HS-5 (cell line): ENCODE measurements at regions not wholly inside any gene's neighbourhood (a gene's known extent, or its start where the extent isn't known, plus 50 kb on each side); places are given as distances from the start of the nearest gene placed in this dataset.

Experiments
- DNase-seq: peaks from one replicate; pipeline ENCODE4 v3.0.0-alpha.2; 2012; ENCODE audit warnings: low read depth

DNA sequence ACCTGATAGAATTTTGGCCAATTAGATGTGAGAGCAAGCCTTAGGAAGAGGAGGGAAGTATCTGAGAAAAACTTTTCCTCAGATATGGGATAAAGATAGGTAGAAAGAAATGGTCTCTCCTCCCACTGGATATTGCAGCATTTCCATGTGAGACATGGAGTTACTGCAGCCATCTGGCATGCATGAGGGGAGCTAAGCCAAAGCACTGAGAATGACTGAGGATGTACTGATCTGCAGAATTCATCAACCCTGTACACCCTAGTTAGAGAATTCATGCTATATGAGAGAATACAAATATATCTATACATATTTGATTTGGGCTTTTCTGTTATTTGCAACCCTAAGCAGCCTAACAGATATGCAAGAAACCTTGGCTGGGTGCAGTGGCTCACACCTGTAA lies 52.5 kb upstream of the RPL34 start:
- no peak for DNase-seq

DNA sequence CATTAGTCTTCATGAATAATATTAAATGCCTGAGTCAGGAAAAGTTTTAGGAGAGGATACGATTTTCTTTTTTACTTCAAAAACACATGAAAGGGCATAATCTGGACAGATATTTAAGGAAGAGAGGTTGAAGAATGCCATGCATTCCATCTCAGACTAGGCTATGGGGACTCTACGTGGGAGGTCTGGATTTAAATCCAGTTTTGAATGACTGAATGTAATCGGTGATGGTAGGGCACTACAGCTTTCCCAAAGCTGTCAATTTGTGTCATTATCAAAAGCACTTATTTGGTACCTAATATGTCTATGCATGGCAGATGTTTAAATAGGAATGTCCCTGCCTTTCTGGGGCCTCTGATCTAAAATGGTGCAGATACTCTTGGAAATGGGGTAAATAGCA lies 59.3 kb upstream of the RPL34 start:
- DNase-seq: no peak

DNA sequence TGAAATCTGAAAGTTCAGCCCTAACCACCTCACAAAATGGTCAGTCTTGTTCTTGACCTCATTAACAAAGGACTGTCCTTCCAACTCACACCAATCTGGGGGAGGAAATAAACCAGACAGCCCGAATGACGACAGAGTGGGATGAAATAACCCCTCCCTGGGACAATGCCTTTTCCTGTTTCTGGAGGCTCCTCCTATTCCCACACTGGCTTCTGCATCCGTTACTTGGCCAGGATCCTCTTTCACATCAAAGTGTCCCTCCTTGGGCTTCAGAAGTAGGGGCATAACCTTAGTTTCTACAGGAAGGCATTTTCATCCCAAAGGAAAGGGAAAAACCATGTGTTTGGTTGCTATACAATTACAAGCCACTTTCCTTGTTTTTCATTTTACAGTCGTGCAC lies 59.8 kb upstream of the RPL34 start:
- no peak for DNase-seq

DNA sequence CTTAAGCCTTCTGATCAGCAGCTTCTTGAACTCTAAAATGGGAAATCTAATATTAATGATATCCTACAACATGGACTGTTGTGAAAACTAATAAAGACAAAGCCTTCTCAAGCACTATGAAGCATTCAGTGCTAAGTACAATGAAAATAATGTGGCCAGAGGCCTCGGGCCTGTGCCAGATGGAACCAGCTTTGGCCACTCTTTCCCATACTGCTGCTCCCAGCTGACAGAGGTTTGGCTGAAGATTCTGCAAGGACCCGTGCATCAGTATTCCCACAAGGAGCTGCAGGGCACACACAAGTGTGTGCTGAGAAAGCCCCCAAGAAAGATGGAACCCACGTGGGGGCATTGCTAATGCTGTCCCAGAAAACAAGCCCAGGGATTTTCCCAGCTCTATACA lies 60.5 kb upstream of the RPL34 start:
- no peak for DNase-seq

DNA sequence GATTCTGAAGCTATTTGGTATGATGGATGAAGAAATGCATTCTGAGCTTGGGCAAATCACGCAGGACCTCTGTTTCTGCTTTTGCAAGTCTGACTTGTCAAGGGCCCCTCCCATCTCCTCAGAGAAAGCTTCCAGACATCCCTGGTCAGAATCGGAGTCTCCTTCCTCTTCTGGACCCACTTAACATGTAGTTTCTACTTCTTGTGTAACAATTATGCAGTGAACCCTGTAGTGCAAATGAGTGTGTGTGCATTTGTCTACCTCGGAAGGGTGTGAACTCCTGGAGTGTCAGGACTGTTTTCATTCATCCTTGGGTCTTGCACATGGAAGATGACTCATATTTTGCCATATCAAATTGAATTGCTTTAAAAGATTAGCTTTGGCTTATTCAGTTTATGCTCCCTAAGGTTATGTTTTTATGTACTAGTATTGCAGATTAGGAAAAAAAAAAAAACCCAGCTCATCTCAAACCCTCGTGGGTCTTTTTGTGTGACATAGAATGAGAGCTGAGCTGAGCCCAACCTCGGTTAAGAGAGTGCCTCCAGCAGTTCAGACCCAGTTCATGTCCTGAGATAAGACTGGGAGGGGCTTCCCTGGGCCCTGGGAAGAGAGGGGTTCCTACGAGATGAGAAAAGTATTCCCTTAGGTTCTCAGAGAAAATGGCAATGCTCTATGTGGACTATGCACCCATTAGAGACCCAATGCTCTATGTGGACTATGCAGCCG lies 61.1 kb upstream of the RPL34 start:
- DNase-seq: no peak

DNA sequence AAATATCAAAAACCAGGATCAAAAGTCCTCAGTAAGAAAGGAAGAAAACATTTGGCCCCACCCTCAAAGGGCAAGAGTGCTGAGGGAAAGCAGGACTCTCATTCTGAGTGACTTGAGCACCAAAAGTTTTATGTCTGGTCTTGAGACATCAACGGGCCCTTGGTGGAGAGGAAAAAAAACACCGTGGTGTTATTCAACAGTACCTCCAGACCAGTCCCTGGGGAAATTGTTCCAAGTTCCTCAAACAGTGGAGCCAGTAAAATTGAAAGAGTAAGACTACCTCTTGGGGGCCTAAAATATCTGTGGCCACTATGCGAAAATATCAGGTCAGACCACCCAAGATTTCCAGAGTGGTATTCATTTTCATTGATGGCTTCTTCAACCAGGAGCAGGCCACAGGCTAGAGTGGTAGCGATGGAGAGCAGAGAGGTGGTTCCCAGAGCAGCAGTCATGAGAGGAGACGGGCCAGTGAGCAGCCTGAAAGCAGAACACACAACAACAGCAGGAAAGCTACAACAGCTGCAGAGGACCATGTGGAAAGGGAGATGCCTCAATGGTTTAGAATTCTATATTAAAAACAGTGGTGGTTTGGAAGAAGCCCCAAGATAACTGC lies 63.7 kb upstream of the RPL34 start:
- no peak for DNase-seq

DNA sequence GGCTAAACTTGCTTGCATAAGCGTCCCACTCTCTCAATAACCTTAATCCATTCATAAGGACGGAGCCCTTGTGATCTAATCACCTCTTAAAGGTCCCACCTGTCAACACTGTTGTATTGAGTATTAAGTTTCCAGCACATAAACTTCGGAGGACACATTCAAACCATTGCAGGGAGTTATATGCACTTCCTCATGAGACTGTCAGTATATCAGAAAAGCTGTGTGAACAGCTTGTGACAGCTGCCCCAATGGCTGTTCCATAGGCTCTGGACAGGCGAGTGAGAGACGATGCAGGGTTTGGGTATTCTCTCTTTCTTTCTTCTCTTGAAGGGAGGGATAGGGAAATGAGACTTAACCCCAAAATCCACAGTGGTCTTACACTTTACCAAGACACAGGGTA lies 64.2 kb upstream of the RPL34 start:
- no peak for DNase-seq

DNA sequence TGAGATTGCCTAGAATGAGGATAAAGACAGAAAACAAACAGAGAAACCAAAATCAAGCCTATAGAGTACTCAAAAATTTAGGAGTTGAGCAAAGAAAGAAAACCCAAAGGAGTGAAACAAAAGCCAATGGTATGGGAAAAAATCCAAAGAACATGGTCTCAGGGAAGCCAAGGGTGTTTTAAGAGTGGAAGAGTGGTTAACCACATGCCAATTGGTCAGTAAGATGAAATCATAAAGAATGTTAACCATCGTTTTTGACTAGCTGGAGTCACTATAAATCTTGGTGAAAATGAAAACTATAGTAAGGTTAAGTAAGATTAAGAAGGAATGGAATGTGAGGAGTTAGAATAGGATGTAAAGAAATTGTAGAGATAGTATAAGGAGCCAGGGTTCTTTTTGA lies 64.7 kb upstream of the RPL34 start:
- DNase-seq: no peak

DNA sequence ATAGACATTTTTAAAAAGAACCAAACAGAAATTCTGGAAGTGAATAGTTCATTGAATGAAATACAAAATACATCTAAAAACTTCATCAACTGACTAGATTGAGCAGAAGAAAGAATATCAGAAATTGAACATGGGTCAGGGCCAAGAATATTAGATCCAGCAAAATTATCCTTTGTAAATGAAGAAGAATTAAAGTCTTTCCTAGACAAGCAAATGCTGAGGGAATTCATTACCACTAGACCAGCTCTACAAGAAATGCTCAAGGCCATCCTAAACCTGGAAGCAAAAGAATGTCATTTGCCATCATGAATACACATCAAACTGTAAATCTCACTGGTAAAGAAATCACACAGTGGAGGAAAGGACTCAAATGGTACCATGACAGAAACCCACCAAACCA lies 72.7 kb upstream of the RPL34 start:
- no peak for DNase-seq

DNA sequence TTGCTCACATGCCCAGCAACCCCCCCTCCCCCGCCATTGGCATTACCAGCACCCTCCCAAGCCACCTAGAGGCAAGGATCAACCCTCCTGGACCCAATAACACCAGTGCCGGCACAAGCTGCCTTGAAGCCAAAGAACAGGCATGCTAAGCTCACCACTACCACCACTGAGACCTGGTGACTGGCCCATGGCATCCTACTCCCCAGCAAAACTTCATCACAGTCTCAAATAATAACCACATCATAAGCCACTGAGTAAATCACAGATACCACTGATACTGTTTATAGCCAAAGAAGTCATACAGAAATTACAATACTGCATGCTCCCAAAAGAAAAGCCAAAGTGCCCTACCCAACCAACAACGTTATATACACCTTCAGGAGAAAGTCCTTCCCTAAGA lies 73.6 kb upstream of the RPL34 start:
- DNase-seq: no peak

DNA sequence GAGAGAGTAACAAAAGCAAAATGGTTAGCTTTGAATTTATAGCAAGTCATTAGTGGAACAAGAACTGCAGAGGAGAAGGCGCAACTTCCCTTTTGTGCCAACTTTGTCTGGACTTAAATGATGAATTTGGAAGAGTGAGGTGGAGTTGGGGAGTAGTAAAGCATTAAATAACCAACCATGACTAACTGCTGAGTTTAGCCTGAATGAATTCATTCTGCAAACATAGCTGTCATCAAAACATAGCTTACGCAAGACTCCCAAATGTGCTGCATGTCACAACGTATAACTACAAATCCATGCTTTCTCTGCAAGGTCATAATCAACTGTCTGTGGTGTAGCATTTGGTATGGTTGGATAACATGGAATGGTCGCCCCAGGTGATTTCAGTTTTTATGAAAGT lies 75.9 kb upstream of the RPL34 start:
- DNase-seq: peak; percentile 75

DNA sequence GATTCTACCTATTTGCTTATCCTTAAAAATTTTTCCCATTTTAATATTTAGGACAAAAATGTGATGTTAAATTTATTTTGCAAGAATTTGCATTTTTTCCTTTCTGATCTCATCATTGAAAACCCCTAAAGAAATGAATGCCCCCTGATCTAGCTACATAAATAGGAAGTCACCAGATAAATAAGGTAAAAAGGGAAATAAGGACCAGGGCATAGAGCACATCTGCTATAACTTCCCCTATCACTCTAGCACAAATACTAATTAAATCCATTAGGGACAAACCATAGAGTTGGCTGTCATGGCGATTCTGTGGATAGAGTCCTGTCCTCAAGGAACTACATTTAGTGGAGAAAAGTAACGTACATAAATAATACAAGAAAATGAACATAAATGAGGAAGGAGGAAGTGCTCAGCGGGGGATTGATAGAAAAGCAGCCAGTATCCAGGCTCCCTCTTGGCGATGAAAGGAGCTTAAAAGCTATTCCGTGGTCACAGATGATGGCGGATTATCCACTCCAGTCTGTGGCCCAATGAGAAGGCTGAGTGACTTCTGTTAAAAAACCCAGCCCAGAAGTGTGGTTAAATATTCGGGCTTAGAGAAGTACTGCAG lies 76.9 kb upstream of the RPL34 start:
- DNase-seq: no peak

DNA sequence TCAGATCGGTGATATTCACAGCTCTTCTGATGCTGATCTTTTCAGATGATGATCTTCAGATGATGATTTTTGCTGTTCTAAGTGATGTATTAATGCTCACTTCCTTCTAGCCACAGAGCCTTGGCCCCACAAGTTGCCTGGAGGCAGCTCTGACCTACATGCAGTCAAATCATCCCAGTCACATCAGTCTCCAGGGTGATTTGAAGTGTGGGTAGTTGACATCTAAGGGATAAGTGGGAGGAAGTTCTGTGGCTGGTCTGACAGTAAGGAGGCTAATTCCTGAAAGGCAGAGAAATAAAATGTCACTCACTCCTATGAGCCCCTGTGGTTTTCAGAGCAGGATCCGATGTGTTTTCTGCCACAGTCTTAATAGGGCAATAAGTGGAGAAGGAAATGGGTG lies 79.8 kb upstream of the RPL34 start:
- no peak for DNase-seq

DNA sequence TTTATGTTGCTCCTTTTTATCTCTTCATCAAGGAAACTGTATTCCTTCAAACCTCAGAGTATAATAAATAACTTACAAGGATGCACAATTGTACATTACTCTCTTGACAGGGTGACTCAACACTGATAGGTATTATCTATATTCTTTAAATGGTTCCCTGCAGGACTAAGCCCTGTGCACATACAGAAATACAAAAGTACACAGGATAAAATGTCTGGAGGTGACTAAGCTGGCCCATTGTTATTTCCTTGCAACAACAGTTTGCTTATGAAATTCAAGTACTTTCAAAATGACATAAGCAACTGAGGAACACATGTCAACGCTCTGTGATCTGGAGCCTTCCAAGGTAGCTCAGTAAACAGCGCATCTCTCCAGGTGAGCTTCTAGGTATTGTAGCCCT lies 83.8 kb upstream of the RPL34 start:
- no peak for DNase-seq

DNA sequence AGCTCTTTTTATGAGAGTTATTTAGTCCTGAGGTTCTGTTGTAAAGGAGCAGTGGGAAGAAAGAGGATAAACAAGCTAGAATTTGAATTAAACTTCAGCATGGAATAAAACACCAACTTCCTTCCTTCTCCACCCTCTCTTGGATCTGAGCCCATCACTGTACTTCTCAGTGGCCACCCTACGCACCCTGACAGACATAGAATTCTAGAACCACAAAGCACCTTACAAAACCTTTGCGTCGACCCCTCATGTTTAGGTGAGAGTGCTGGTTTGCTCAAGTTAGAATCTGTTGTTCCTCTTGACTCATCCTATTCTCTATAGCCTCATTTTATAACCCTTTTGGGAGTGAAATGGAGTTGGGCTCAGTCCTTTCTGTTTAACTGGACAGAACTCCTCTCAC lies 84.6 kb upstream of the RPL34 start:
- no peak for DNase-seq

DNA sequence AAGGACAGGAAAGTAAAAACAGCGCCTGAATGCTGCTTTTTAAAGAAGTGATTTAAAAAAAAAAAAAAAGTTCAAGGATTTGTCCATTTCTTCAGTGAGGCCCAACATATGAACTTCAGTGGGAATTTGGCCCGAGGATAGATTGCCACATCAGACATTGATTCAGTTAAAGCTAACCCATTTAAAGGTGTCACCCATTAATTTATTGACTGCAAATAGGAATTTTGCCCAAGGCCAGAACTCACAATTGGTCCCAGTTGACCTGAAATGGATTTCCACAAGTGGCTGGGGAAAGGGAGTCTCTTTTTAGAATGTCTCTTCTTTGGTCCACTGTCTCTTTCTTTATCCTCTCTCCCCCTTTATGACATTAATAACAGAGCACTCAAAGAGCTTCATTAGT lies 86.5 kb upstream of the RPL34 start:
- no peak for DNase-seq

DNA sequence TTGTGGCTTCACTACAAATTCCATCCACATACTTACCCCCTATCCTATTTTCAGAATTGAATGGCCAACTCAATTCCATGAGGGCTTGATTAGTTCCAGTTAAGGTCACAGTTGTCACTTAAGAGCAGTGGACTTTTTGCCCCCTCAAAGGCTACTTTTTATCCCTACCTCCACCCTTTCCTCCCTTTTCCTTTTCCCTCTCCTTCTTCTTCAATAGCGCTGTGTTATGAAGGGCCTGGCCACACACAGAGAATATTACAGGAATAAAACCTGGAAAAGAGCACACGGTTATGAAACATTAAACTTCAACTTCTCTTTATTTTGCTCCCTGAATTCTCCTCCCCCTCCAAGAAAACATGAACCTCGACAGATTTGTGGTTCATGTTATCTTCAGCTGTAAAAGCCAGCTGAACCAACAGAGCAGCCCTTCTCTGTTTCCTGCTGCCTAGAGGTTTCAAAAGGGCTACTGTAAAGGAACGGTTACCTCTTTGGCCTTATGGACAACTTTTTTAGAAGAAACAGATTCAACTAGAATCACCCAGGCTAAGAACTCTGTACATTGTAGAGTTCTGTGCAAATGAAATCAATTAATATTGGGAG lies 87.0 kb upstream of the RPL34 start:
- DNase-seq: no peak

DNA sequence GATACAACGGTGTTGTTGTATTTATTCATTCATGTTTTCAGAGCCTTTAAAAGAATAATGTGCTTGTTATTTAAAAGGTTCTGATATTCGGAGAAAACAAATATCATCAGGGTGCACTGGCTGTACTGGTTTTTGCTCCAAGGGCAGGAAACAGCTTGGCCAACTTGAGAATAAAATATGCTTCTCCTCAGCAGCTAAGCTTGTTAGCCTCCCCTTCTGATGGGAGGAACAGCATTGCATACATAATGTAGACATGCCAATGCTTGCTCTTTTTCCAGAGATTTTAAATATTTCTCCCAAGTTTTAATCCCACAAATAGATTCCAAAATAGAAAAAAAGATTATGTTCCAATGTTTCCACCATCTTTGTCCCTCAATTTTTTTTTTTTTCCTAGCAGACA lies 87.6 kb upstream of the RPL34 start:
- no peak for DNase-seq

DNA sequence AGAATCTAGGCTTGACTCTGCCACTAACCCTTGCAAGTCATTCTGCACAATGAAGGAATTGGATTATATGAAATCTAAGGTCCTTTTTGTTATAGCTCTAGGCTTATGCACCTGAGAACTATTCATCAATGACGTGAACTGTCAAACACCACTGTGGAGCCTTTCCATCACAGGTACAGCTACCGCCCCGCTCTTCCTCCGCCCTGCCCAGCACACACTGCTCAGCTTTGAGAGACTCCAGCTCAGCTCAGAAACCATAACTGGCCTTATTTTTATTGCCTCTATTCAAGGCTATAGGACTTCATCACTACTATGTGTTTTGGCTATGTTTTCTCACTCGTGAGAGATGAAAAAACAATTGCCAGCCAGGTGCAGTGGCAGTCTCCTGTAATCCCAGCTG lies 88.2 kb upstream of the RPL34 start:
- DNase-seq: no peak

DNA sequence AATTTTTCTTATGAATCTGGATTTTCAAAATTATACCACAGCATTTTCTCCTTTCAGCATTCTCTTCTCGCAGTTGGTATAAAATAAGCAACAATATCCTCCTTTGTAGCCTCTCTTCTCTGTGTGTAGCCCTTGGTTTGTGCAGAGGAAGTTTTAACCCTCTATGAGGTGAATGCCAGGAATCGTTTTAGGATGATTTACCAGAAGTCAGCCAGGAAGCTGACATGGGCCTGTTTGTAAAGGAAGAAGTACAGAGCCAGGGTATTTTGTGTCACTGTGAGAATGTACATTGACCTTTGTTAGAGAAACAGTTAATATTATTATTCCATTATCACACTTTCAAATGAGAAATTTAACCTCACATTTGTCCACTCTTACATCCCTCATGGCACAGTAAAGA lies 88.9 kb upstream of the RPL34 start:
- no peak for DNase-seq

DNA sequence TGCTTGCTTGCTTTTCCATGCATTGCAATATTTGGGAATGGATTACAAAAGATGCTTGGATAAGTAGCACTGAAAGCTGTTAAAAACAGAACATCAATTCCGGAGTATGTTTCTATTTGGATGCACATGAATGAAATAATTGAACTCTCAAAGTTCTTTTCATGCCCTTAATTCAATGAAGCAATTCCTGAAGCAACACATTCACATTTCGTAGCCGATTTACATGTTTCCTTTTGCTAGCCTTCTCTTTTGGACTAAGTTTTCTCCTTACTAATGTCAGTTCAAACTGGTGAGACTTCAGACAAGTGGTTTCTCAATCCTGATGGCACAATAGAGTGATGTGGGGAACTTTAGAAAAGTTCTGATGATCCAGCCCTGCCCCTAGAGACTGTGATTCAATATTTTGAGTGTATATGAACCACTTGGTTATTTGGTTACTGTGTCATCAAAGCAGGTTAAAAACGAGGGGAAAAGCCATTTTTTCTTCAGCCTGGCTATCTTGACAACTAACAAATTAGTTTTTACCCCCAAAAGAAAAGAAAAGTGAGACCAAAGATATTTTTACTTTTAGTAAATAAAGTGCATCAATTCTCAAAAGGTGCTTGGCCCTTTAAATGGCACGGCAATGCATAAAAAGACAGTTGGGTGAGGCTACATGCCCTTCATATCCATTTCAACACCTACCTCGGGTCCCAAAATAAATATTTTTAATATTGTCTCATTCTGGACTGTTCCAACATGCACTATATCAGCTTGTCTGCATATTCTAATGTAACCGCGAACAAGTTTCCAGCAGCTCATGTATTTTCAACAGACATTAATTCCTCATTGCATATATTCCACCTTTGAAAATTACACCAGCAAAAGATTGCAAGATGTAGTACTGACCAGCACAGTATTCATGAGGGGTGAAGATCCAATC lies 90.1 kb upstream of the RPL34 start:
- DNase-seq: no peak

DNA sequence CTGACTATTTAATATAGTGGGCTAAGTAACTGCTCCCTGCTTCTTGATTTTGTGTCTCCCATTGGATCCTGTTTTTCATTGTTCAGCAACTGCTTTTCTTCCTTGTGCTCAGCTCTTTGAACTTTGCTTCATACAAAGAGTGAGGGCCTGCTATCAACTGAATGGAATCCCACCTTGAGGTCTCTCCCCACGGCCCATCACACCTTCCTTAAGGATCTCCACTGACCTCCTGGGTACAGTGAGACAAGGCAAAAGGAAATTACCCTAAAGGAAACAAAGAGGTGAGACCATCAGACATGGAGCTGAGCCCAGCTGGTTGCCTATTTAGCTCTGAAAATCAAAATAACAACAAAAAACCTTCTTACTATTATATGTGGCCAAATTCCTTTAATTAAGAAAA lies 91.3 kb upstream of the RPL34 start:
- no peak for DNase-seq
